ENCODE measurements at regions not wholly inside any gene's neighbourhood (a gene's known extent, or its start where the extent isn't known, plus 50 kb on each side); places are given as distances from the start of the nearest gene placed in this dataset.

DNA sequence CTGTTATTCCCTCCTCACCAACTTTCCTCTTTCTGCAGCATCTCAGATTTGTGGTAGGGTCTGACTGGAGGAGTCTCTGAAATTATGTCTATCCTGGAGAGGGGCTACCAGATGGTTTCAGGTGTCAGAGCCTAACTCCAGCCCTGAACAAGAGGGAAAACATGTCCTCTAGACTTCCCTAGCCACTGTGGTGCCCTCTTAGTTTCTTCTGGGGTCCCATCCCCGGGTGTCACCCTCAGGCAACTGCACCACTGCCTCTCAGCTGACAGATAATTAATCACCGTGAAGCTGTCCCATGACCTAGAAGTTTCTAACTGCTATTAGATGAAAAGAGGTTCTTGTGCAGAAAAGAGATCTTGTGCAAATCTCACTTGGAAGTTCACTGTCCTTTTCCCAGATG lies 95.1 kb upstream of the CELF4 start (continued):
- TF ChIP-seq KDM5A (IDR thresholded peaks at IDR 0.05; ENCODE audit: low read length) (no peak), CHD7 (IDR thresholded peaks at IDR 0.05; ENCODE audit: insufficient replicate concordance, low read length) (no peak), YY1 (IDR thresholded peaks at IDR 0.05; ENCODE audit: low read depth, low read length) (no peak), TCF12 (IDR thresholded peaks at IDR 0.05; ENCODE audit: low read depth, low read length) (no peak), SP2 (IDR thresholded peaks at IDR 0.05; ENCODE audit: low read length) (no peak)

Measured in H1 (cell line).